RWPE2 (cell line): ENCODE measurements at regions not wholly inside any gene's neighbourhood (a gene's known extent, or its start where the extent isn't known, plus 50 kb on each side); places are given as distances from the start of the nearest gene placed in this dataset.

Experiments used
- ATAC-seq: fragments of 200-7000 bp; cut with Tn5 transposase; 3 replicates; pipeline ENCODE4 v1.9.1; 2021; ENCODE audit warnings: low read depth
- DNase-seq: peaks from one replicate; pipeline ENCODE4 v3.0.0-alpha.2; 2020; ENCODE audit warnings: low spot score
- H3K27ac ChIP-seq: fragments of 450-650 bp; 2 replicates; pipeline ENCODE4 v1.5.1; 2017; ENCODE audit warnings: mild to moderate bottlenecking; ENCODE audit not compliant: poor library complexity, severe bottlenecking
- H3K27me3 ChIP-seq: fragments of 250-450 bp; sonication (Bioruptor Pico); 2 replicates; pipeline ENCODE4 v1.5.1; 2021; ENCODE audit warnings: mild to moderate bottlenecking, moderate library complexity; ENCODE audit not compliant: insufficient read depth, poor library complexity, severe bottlenecking
- H3K36me3 ChIP-seq: fragments of 250-450 bp; sonication (Bioruptor Pico); 2 replicates; pipeline ENCODE4 v1.5.1; 2020; ENCODE audit warnings: low read depth, mild to moderate bottlenecking, moderate library complexity
- H3K4me1 ChIP-seq: fragments of 250-450 bp; sonication (Bioruptor Pico); 2 replicates; pipeline ENCODE4 v1.5.1; 2021; ENCODE audit warnings: mild to moderate bottlenecking, moderate library complexity; ENCODE audit not compliant: insufficient read depth, poor library complexity, severe bottlenecking
- H3K4me3 ChIP-seq: fragments of 250-450 bp; sonication (Bioruptor Pico); 2 replicates; pipeline ENCODE4 v1.5.1; 2021; ENCODE audit warnings: mild to moderate bottlenecking, moderate library complexity; ENCODE audit not compliant: severe bottlenecking
- H3K9me3 ChIP-seq: fragments of 250-450 bp; sonication (Bioruptor Pico); 2 replicates; pipeline ENCODE4 v1.5.1; 2021; ENCODE audit warnings: mild to moderate bottlenecking, moderate library complexity; ENCODE audit not compliant: severe bottlenecking
- TF ChIP-seq, protein P1 (sequence below): fragments of 450-650 bp; IDR thresholded peaks from one replicate; pipeline ENCODE4 v1.5.1; 2017; ENCODE audit warnings: mild to moderate bottlenecking, moderate library complexity; ENCODE audit not compliant: poor library complexity, severe bottlenecking

GRCh38 chr4:14701896-14702295 is 300.4 kb upstream of the CPEB2 start:
- no peak for DNase-seq
- no peak for ATAC-seq

DNA sequence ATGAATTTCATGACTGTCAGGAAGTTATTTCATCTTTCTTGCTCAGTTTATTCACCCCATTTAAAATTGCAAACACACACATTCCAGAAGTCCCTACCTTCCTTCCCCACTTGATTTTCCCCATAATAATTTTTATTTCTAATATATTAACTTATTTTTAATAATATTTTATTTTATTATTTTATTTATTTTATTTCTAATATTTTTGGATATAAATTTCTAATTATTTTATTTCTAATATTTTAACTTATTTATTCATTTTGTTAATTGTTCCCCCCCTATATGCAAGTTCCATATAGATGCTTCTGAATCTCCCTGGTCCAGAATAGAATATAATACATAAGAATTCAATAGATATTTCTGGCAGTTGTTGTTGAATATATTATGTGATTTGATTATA is 293.7 kb upstream of the CPEB2 start:
- H3K27me3 ChIP-seq: no peaks in the 10 kb centered on the region
- no peaks in the 10 kb centered on the region for H3K9me3 ChIP-seq
- TF ChIP-seq, protein P1, sequence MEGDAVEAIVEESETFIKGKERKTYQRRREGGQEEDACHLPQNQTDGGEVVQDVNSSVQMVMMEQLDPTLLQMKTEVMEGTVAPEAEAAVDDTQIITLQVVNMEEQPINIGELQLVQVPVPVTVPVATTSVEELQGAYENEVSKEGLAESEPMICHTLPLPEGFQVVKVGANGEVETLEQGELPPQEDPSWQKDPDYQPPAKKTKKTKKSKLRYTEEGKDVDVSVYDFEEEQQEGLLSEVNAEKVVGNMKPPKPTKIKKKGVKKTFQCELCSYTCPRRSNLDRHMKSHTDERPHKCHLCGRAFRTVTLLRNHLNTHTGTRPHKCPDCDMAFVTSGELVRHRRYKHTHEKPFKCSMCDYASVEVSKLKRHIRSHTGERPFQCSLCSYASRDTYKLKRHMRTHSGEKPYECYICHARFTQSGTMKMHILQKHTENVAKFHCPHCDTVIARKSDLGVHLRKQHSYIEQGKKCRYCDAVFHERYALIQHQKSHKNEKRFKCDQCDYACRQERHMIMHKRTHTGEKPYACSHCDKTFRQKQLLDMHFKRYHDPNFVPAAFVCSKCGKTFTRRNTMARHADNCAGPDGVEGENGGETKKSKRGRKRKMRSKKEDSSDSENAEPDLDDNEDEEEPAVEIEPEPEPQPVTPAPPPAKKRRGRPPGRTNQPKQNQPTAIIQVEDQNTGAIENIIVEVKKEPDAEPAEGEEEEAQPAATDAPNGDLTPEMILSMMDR: no peak
- no peaks in the 10 kb centered on the region for H3K4me1 ChIP-seq
- no peaks in the 10 kb centered on the region for H3K36me3 ChIP-seq
- H3K4me3 ChIP-seq: no peak overlapping the region
- DNase-seq: no peak
- no peak for ATAC-seq
- H3K27ac ChIP-seq: no peak overlapping the region

More at GRCh38 chr4:14701896-14702295, 300.4 kb upstream of the CPEB2 start:
- Histone ChIP-seq H3K4me1 (no peaks in the 10 kb centered on the region), H3K27ac (no peak overlapping the region), H3K36me3 (no peaks in the 10 kb centered on the region), H3K4me3 (no peak overlapping the region), H3K27me3 (no peaks in the 10 kb centered on the region), H3K9me3 (no peaks in the 10 kb centered on the region)
- TF ChIP-seq, protein P1: no peak

- H3K9me3 ChIP-seq: no peaks in the 10 kb centered on the region
- no peak for DNase-seq
- no peaks in the 10 kb centered on the region for H3K4me1 ChIP-seq
- H3K27ac ChIP-seq: no peak overlapping the region
- H3K4me3 ChIP-seq: no peak overlapping the region
- TF ChIP-seq, protein P1: no peak
- H3K27me3 ChIP-seq: no peaks in the 10 kb centered on the region
- no peak for ATAC-seq
- H3K36me3 ChIP-seq: no peaks in the 10 kb centered on the region
Measured at GRCh38 chr4:14711259-14711658, 291.0 kb upstream of the CPEB2 start.

DNA sequence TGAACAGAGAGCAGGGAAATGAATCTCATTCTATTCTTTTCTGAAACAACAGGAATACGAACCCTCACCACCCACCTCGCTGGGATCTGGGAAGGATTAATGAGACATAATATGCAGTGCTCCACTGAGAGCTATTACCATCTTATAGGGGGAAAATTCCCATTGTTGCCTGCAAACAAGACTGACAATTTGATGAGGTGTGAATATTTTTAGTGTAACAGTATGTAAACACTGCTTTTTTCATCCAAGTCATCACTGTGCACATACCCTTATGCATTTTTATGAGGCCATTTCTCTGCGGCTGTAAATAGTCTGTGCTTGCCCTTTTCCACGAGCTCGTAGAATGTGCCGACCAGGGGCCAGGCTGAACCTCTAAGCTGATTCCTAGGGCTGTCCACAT is 285.6 kb upstream of the CPEB2 start:
- TF ChIP-seq, protein P1: no peak
- no peaks in the 10 kb centered on the region for H3K36me3 ChIP-seq
- H3K4me1 ChIP-seq: peaks cover 7% of the 10 kb centered on the region
- no peak for ATAC-seq
- no peak for DNase-seq
- no peak overlapping the region for H3K27ac ChIP-seq
- no peaks in the 10 kb centered on the region for H3K9me3 ChIP-seq
- no peaks in the 10 kb centered on the region for H3K27me3 ChIP-seq
- no peak overlapping the region for H3K4me3 ChIP-seq

- no peak for DNase-seq
- ATAC-seq: peak; percentile 74
- H3K4me3 ChIP-seq: no peak overlapping the region
- H3K36me3 ChIP-seq: no peaks in the 10 kb centered on the region
- H3K27me3 ChIP-seq: no peaks in the 10 kb centered on the region
- H3K4me1 ChIP-seq: peaks cover 7% of the 10 kb centered on the region
- H3K9me3 ChIP-seq: no peaks in the 10 kb centered on the region
- H3K27ac ChIP-seq: peak overlapping the region; percentile 35
- TF ChIP-seq, protein P1: no peak
Measured at GRCh38 chr4:14719053-14719452, 283.2 kb upstream of the CPEB2 start.
